NCI-H2171 (cell line): ENCODE measurements at regions not wholly inside any gene's neighbourhood (a gene's known extent, or its start where the extent isn't known, plus 50 kb on each side); places are given as distances from the start of the nearest gene placed in this dataset.
"Not testable (repeated sequence)": the region's sequence is repeated elsewhere in the genome, so short reads cannot be mapped to it uniquely, and the experiment has no call there.

ENCODE experiments used
- DNase-seq: peaks from one replicate; lab custom pipeline; 2025; lab: John Stamatoyannopoulos, UW

DNA sequence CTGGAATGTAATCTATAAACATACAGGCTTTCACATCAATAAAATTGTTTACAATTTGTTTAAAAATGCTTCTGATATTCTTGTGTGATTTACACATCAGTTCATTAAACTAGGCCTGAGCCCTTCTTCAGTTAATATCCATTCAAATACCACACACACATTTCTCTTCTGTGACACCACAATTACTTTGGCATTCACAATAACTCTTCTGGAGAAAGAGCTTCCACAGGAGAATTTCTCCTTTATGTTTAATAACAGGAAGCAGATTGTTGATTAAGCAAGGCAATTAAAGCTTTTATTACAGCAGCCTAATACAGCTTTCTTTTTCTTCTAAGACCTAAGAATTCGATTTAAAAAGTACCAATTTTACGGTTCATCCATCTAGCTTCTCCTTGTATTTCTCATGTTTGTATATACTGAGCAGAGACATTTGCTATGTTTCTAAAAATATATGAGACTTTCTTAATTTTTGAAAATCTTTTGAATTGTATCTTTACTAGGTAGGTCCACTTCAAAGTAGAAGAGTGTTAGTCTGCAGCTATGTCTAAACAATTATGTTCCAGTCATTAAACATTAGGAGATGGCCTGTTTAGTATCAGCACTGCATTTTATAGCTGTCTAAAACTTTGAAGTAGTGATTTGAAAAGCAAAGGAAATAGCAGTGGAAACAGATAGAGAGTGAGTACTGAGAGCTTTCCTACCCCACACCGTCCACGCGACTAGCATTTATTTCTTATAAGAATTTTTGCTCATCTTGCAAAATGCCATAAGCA, 511.1 kb upstream of the UBE2E2 start:
- no peak for DNase-seq

DNA sequence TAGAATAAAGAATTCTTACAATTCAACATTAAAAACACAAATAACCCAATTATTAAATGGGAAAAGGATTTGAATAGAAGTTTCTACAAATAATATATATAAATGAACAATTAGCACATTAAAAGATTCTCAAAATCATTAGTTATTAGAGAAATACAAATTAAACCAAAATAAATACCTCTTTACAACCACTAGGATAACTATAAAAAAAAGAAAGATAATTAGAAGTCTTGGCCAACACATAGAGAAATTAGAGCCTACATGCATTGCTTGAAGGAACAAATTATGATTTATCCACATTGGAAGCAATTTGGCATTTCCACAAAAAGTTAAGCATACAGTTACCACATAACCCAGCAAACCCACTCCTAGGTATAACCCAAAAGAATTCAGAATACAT, 502.3 kb upstream of the UBE2E2 start:
- no peak for DNase-seq

- no peak for DNase-seq
These were observed 499.0 kb upstream of the UBE2E2 start for GRCh38 chr3:22704166-22704565.

GRCh38 chr3:22704571-22705354, 498.4 kb upstream of the UBE2E2 start:
- DNase-seq = no peak

GRCh38 chr3:22706922-22707321, 496.2 kb upstream of the UBE2E2 start:
- not testable (repeated sequence) for DNase-seq

DNA sequence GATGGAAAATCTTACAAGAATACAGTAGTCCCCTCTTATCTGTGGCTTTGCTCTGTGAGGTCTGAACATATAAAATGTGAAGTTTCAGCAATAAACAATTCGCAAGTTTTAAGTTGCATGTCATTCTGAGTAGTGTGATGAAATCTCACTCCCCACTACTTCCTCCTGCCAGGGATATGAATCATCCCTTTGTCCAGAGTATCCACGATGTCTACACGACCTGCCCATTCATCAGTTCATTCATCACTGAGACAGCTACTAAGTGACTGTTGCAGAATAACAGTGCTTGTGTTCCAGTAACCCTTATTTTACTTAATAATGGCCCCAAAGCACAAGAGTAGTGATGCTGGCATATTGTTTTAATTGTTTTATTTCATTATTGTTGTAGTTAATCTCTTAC, 489.2 kb upstream of the UBE2E2 start:
- no peak for DNase-seq

GRCh38 chr3:22714749-22715148, 488.4 kb upstream of the UBE2E2 start:
- no peak for DNase-seq

DNA sequence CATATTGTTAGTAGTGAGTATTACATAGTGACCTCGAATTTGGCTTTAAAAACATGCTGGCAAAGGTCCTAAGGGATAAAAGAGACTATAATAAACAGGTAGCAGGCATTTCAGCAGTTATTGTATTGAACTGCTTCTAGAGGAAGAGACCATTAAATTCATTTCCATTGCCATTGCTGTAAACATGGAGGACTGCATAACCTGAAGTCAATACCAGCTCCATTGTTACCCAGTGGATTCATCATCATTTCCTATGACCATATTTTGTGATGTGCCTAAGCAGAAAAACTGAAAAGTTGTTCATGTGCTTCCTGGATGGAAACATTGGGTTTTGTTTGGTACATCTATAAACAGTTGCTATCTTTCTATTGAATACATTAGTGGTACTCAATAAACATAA, 482.5 kb upstream of the UBE2E2 start:
- DNase-seq = no peak

GRCh38 chr3:22724420-22724819, 478.7 kb upstream of the UBE2E2 start:
- no peak for DNase-seq

DNA sequence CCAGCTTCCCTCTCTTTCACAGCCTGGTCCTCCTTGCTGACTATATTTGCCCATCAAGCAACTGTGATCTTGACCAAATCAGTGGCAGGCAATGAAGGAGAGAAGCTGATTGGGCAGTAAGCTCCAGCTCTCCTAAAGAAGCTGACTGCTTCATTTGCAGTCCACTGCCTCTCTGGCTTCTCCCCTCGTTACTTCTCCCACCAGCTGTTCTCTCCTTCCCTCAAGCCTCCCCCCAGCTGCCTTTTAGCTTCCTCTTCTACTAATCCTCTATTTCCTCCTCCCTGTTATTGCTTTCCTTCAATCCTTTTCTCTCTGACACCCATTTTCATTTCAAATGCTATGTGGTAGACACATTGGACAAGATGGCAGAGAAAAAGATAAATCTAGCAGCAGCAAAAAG, 474.7 kb upstream of the UBE2E2 start:
- DNase-seq = no peak

- no peak for DNase-seq
These were observed 473.9 kb upstream of the UBE2E2 start for GRCh38 chr3:22729212-22729611.

GRCh38 chr3:22729981-22730380, 473.1 kb upstream of the UBE2E2 start:
- no peak for DNase-seq

- DNase-seq = no peak
These were observed 472.4 kb upstream of the UBE2E2 start for GRCh38 chr3:22730701-22731100.

- no peak for DNase-seq
These were observed 471.2 kb upstream of the UBE2E2 start for GRCh38 chr3:22731901-22732300.

DNA sequence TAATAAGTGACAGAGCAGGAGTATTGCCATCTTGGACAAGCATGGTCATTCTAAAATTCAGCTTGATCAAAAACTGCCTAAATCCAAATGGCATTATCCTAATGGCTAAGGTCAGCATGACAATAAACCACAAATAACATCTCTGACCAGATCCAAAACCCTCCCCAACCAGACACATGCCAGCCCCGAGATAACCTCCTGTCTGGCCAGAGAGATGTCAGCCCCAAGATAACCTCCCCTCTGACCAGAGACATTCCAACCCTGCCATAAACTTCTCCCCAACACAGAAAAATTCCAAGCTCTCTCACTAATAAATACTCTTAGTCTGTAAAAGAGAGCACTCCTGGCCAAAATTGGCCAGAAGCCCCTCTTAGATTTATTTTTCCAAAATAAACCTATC, 470.5 kb upstream of the UBE2E2 start:
- DNase-seq = no peak

GRCh38 chr3:22734207-22734606, 468.9 kb upstream of the UBE2E2 start:
- DNase-seq = no peak

DNA sequence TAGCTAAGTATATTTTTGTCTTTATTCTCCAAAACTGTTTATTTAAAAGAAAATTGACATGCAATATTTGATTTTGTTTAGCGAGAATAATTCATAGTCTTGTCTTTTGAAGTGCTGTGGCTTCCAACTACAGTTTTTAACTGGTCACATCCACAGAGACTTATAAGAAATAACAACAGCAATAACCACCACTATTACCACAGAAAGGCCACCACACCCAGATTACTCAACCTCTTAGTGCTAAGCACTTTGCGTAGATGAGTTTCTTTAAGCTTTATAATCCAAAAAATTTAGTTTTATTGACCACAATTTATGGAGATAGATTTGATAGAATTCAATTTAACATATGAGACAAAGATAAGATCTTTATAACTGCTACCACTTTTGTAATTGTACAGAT, 468.4 kb upstream of the UBE2E2 start:
- DNase-seq = no peak

DNA sequence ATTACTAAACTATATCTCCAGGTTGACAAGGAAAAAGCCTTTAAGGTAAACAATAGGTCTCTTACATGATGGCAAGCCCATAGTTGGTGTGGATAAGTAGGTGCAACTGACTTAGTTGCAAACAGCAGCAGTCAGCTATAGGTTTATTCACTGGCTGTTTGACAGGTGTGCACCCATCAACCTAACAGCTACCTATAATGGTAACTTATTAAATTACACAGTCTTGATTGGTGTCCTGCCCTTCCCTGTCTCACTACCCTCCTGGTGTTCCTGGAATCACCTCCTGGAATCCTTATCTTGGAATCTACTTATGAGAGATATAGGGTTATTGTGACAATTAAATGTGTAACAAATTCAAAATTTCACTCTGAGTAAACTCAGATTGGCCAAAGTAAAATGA, 467.8 kb upstream of the UBE2E2 start:
- DNase-seq = no peak

DNA sequence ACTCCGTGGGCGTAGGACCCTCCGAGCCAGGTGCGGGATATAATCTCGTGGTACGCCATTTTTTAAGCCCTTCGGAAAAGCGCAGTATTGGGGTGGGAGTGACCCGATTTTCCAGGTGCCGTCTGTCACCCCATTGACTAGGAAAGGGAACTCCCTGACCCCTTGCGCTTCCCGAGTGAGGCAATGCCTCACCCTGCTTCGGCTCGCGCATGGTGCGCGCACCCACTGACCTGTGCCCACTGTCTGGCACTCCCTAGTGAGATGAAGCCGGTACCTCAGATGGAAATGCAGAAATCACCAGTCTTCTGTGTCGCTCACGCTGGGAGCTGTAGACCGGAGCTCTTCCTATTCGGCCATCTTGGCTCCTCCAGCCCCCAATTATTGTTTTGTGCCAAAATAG, 459.7 kb upstream of the UBE2E2 start:
- not testable (repeated sequence) for DNase-seq

DNA sequence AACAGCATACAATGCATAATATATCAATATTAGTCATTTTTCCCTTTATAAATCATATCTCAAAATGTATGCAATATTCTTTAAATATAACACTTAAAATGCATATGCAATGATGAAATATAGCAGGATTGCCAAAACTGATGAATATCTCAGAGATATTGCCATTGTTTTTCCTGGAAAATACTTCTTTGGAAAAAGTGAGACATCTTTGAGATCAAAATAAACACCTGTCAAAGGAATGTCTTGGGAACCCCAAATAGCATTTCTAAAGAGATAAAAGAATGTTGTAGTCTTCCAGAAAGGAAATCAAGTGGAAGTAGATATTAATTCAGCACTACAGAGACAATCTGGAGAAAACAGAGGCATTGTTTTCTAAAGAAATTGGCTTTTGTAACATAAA, 457.8 kb upstream of the UBE2E2 start:
- no peak for DNase-seq

GRCh38 chr3:22746221-22746620, 456.9 kb upstream of the UBE2E2 start:
- DNase-seq = no peak

- no peak for DNase-seq
These were observed 454.6 kb upstream of the UBE2E2 start for GRCh38 chr3:22748453-22749045.

DNA sequence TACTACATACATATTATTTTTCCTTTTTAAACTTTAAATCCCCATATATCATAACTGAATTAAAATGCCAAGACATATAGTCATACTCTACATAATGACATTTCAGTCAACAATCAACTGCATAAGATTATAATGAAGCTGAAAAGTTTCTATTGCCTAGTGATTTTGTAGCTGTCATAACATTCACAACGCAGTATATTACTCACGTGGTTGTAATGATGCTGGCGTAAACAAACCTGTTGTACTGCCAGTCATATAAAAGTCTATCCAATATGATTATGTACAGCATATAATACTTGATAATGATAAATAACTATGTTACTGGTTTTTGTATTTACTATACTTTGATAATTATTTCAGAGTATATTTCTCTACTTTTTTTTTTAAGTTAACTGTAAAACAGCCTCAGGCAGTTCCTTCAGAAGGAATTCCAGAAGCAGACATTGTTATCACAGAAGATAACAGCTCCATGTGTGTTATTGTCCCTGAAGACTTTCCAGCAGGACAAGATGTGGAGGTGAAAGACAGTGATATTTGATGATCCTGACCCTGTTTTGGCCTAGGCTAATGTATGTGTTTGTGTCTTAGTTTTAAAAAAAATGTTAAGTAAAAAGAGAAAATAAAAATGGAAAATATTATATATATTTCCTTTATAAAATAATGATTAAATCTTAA, 443.4 kb upstream of the UBE2E2 start:
- DNase-seq = no peak
